Colonic mucosa (tissue), 4 donors: ENCODE measurements at regions not wholly inside any gene's neighbourhood (a gene's known extent, or its start where the extent isn't known, plus 50 kb on each side); places are given as distances from the start of the nearest gene placed in this dataset.

Source experiments
- DNase-seq: peaks from one replicate; pipeline ENCODE4 v3.0.0-alpha.2; 2020
- H3K27ac ChIP-seq: fragments of 200-600 bp; one replicate; pipeline ENCODE4 v1.8.0; 2021
- H3K27me3 ChIP-seq: fragments of 200-600 bp; one replicate; pipeline ENCODE4 v1.8.0; 2021
- H3K36me3 ChIP-seq: fragments of 200-600 bp; one replicate; pipeline ENCODE4 v1.8.0; 2021
- H3K4me1 ChIP-seq: fragments of 200-600 bp; one replicate; pipeline ENCODE4 v1.8.0; 2021; ENCODE audit warnings: mild to moderate bottlenecking
- H3K4me3 ChIP-seq: fragments of 200-600 bp; one replicate; pipeline ENCODE4 v1.8.0; 2021
- H3K9ac ChIP-seq, 2 donors: one replicate each; pipeline ENCODE4 v1.7.0; 2013; ENCODE audit warnings: control low read depth in 2 of 2, low read depth in 2 of 2, low read length in 2 of 2
- H3K9me3 ChIP-seq: fragments of 200-600 bp; one replicate; pipeline ENCODE4 v1.8.0; 2021
- intact Hi-C: fragments of 100-400 bp; cut with DNase I; formaldehyde crosslinking; loops from one replicate; pipeline ENCODE4 v1.14.1; 2022
- TF ChIP-seq, protein P1 (sequence below): fragments of 200-600 bp; IDR thresholded peaks from one replicate; pipeline ENCODE4 v1.8.0; 2022; ENCODE audit warnings: antibody characterized with exemption, mild to moderate bottlenecking
- donor health status: healthy.
- donor health status: DM: no; HTN: no; CAD: no.
- donor health status: DM: no; HTN: no; CAD: no.

GRCh38 chr18:77708826-77709506, 459.3 kb downstream of the GALR1 start:
- no peaks in the 10 kb centered on the region for H3K4me1 ChIP-seq
- H3K27ac ChIP-seq: no peak overlapping the region
- no peak overlapping the region for H3K4me3 ChIP-seq
- TF ChIP-seq, protein P1, sequence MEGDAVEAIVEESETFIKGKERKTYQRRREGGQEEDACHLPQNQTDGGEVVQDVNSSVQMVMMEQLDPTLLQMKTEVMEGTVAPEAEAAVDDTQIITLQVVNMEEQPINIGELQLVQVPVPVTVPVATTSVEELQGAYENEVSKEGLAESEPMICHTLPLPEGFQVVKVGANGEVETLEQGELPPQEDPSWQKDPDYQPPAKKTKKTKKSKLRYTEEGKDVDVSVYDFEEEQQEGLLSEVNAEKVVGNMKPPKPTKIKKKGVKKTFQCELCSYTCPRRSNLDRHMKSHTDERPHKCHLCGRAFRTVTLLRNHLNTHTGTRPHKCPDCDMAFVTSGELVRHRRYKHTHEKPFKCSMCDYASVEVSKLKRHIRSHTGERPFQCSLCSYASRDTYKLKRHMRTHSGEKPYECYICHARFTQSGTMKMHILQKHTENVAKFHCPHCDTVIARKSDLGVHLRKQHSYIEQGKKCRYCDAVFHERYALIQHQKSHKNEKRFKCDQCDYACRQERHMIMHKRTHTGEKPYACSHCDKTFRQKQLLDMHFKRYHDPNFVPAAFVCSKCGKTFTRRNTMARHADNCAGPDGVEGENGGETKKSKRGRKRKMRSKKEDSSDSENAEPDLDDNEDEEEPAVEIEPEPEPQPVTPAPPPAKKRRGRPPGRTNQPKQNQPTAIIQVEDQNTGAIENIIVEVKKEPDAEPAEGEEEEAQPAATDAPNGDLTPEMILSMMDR: no peak
- DNase-seq: no peak
- no peaks in the 10 kb centered on the region for H3K27me3 ChIP-seq
- no peaks in the 10 kb centered on the region for H3K36me3 ChIP-seq
- intact Hi-C loops: no loop called here
- no peak overlapping the region for H3K9ac ChIP-seq
- H3K9me3 ChIP-seq: no peaks in the 10 kb centered on the region

- Histone ChIP-seq H3K9me3 (no peaks in the 10 kb centered on the region), H3K4me3 (no peak overlapping the region), H3K36me3 (no peaks in the 10 kb centered on the region), H3K4me1 (no peaks in the 10 kb centered on the region), H3K27ac (no peak overlapping the region), H3K27me3 (no peaks in the 10 kb centered on the region), H3K9ac (no peak overlapping the region)
- TF ChIP-seq, protein P1: no peak
- DNase-seq: no peak
- intact Hi-C loops: no loop called here
Measured at GRCh38 chr18:77711096-77711495, 461.4 kb downstream of the GALR1 start.

DNA sequence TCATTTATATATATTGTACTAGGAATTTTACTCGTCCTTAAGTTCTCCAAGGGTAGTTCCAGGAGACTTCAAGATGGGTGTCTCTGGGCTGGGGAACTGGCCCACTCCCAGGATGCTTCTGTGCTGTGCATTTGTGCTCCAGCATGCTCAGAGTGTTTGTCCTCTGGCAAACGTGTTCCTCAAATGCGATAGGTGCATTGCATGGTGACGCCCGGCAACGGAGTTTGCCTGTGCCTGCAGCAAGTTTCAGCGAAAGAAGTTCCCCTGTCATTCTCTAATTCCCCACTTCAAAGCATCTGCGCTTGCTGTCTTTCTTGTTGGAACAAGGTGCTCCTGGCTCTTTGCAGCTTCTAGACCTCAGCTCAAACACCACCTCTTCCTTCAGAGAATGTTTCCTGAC, 465.1 kb downstream of the GALR1 start:
- Histone ChIP-seq H3K4me3 (no peak overlapping the region), H3K9ac (no peak overlapping the region), H3K36me3 (no peaks in the 10 kb centered on the region), H3K27me3 (no peaks in the 10 kb centered on the region), H3K27ac (no peak overlapping the region), H3K4me1 (no peaks in the 10 kb centered on the region), H3K9me3 (no peaks in the 10 kb centered on the region)
- no peak for DNase-seq
- TF ChIP-seq, protein P1: no peak
- intact Hi-C loops: no loop called here

DNA sequence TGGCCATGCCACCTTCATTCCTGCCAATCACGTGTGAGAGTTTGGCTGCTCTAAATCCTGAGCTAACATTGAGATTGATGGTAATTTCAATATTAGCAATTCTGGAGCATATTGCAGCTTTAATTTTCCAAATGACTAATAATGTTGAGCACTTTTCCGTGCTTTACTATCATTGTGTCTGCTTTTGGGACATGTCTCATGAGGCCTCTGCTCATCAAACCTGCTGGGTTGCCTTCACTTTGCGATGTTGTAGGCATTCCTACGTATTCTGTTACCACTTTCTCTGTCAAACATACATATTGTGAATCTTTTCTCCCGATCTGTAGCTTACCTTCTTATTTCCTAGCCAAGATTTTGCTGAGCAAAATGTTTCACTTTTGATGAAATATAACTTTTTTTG, 466.6 kb downstream of the GALR1 start:
- Histone ChIP-seq H3K27ac (no peak overlapping the region), H3K9ac (no peak overlapping the region), H3K27me3 (no peaks in the 10 kb centered on the region), H3K4me1 (no peaks in the 10 kb centered on the region), H3K9me3 (no peaks in the 10 kb centered on the region), H3K36me3 (no peaks in the 10 kb centered on the region), H3K4me3 (no peak overlapping the region)
- TF ChIP-seq, protein P1: no peak
- intact Hi-C loops: no loop called here
- DNase-seq: no peak

DNA sequence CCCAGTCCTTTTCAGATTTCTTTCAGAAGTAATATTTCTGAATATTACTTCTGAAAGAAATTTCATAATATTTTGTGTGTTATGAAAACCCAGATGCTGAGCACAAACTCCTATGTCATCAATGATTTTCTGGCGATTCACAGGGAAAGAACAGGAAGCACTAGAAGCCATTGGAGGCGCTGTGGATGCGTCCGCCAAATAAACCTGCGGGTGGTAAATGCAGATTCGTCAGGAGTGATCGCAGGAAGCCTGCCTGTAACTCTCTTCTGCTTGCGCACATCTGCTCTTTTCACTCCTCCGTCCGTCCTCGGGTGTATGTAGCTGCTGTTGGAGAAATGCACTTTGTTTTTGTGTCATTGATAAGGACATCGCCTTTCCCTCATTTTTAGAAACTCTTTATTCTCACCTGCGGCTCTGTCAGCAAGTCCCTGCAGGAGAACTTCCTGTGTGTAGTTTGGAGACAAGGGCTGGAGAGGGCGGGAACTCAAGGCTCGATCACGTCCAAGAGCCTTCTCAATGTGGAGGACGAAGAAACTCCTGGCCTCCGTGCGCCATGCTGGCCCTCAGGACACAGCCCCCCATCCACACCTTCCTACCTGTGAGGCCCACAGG, 483.8 kb downstream of the GALR1 start:
- TF ChIP-seq, protein P1: no peak
- H3K4me1 ChIP-seq: no peaks in the 10 kb centered on the region
- no peak for DNase-seq
- H3K9ac ChIP-seq: no peak overlapping the region
- intact Hi-C loops: no loop called here
- H3K4me3 ChIP-seq: no peak overlapping the region
- H3K27me3 ChIP-seq: no peaks in the 10 kb centered on the region
- H3K27ac ChIP-seq: no peak overlapping the region
- H3K36me3 ChIP-seq: no peaks in the 10 kb centered on the region
- H3K9me3 ChIP-seq: no peaks in the 10 kb centered on the region
